Dedifferentiated amniotic fluid mesenchymal stem cell (primary cell): ENCODE measurements at regions not wholly inside any gene's neighbourhood (a gene's known extent, or its start where the extent isn't known, plus 50 kb on each side); places are given as distances from the start of the nearest gene placed in this dataset.

Experiments
- DNase-seq: peaks from one replicate; pipeline ENCODE4 v3.0.0-alpha.2; 2016; ENCODE audit errors: extremely low spot score

- no peak for DNase-seq
Measured at GRCh38 chr1:13878021-13878420, 178.0 kb downstream of the PRDM2 start.

- DNase-seq, result no peak
Measured at GRCh38 chr1:13878451-13878850, 178.5 kb downstream of the PRDM2 start.

- DNase-seq, result no peak
Measured at GRCh38 chr1:13881385-13882088, 181.5 kb downstream of the PRDM2 start.

GRCh38 chr1:13888351-13888986, 188.5 kb downstream of the PRDM2 start:
- DNase-seq, result no peak

DNA sequence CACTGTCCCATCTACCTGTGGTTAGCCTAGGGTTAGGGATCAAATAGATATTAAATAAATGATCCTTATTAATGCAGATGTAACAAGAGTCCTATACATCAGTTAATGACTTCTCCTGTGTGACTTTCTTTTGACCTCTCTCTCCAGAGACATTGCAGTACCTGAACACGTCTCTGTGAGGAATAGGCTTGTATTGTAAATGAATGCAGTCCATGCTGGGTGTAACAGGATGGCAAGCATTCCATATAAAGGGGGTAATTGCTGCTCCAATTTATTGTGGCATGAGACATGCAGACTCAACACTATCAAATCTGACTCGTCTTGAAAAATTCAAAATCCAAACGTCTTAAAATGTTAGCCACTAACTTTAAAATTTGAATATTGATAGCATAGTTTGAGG, 189.5 kb downstream of the PRDM2 start:
- DNase-seq, result no peak

DNA sequence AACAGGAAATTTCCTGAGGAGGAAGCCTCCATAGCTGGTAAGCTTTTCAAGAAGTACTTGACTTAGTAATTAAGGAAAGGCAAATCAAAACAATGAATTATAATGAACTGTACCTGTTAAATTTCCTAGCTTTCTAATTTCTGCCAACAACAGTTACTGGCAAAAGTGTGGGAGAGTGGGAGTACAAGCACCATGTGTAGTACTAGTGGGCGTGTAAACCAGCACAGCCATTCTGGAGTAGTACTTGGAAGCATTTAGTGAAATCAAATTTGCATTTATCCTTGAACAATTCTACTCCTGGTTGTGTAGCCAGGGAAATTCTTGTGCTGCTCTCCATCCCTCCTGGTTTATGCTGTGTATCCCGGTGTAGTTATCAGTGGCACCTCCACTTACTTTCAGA, 190.8 kb downstream of the PRDM2 start:
- no peak for DNase-seq

- DNase-seq, result no peak
Measured at GRCh38 chr1:13892198-13892597, 192.2 kb downstream of the PRDM2 start.

- DNase-seq, result no peak
Measured at GRCh38 chr1:13892671-13893325, 192.8 kb downstream of the PRDM2 start.

DNA sequence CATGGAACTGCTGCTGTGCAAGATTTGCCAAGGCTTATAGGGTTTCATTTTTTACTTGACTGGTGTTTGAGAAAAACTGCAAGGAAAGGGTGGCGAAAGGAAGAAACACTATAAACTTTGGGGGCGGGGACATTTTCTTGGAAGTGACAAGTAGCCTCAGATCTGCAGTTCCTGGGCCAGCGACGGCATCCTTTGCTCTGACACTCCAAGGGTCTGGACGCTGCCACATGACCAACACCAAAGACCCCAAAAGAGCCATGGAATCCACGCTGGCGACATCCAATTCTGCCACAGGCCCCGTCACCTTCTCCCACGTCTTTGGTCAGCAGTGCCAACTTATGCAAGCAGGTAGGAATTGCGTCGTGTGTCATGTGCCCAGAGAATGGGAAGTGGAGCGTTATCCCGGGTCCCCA, 193.4 kb downstream of the PRDM2 start:
- DNase-seq, result no peak

DNA sequence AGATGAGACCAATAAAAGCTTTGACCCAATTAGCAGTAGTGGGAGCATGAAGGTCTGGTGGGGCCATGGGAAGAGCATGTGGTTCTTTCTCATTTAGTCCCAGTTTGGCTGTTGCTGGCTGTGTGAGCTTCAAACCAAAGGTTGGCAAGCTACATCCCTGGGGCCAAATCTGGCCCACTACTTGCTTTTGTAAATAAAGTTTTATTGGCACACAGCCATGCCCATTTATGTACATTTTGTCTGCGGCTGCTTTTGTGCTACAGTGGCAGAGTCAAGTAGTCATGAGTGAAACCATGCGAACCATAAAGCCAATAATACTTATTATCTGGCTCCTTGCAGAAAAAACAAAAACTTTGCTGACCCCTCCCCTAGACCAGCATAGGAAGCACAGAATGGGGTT, 196.9 kb downstream of the PRDM2 start:
- DNase-seq, result no peak

GRCh38 chr1:13898406-13898805, 198.4 kb downstream of the PRDM2 start:
- DNase-seq, result no peak

DNA sequence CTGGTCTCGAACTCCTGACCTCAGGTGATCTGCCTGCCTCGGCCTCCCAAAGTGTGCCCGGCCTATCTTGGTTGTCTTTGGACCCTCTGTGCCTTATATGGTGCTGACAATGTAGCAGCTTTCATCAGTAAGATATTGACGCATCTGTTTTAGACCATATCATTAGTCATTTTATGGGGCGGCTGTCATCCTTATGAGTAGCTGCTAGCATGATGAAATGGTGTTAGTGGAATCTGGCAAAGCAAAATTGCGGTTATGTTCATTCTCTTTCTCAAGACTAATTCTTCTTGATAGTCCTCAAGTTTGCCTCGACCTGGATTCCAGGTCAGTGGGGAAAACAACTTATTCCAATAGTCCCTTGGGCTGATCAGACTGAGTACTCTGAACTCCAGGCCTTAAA, 199.9 kb downstream of the PRDM2 start:
- DNase-seq, result no peak

DNA sequence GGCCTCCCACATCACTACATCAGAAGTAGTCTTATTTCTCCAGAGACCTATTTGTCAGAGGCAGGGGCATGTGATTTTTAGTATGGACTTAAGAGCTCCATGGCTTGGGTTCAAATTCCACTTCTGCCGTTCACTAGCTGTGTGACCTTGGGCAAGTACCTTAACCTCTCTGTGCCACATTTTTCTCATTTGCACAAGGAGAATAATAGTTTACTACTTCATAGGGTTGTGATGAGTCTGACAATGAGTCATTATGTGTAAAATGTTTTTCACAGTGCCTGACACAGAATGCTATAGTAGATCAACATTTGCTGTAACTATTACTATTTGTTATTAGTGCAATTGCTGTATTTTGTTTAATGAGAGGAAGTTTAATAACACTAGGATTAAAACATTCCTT, 200.6 kb downstream of the PRDM2 start:
- no peak for DNase-seq

GRCh38 chr1:13901039-13901438, 201.1 kb downstream of the PRDM2 start:
- no peak for DNase-seq

DNA sequence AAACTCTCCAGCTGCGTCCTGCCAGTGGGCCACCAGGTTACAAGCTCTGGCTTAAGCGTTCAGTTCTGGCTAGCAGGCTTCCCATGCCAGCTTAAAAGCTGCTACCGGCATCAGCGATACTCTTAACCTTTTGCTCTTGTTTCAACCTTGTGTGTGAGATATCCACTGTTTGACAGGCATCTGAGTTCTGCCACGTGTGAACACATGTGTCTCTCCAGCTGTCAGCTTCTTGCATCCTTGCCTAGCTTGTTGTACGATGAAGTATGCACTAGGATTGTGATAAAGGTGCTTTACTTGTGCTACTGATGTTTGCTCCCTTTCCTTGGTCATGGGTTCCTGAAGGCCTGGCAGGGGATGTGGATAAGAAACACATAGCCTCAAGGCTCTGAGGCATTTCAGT, 201.6 kb downstream of the PRDM2 start:
- DNase-seq, result no peak

- no peak for DNase-seq
Measured at GRCh38 chr1:13908128-13908527, 208.1 kb downstream of the PRDM2 start.

DNA sequence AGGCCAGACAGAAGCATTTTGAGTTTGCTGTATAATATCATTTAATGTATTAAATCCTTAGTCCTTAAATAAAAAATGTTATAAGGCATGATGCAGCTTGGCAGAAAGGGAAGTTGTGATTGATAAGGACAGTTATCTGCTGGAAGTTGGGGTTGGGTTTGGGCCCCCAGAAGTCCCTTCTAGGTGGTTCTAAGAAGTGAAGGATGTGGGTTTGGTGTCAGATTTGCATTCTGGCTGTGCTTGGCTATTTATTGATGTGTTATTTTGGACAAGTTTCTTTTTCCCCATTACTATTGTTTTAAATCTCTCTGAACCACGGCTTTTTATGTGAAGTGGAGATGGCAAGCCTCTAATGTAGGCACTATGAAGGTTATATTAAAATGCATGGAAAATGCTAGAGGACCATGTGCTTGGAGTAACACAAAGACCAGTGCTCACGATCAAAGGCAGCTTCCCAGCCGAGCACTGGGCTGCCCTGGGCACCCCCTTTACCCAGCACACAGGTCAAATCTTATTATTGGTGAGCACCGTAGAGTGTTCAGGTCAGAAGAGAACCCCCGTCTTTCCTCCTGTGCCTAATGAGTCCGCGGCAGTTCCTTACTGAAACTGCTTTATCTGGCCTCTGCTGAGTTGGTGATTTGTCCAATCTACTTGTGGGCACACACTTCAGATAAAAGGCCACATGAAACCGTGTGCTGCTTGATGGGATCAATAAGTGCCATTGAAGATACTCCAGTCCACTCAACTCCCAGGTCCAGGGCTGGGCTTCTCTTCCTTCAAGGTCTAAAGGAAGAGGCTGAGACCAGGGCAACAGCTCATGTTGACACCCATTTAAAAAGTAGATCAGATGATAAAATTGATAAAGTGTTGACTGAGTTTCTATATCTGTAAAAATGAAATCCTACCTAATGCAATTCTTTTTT, 212.0 kb downstream of the PRDM2 start:
- no peak for DNase-seq

- DNase-seq, result no peak
Measured at GRCh38 chr1:13913396-13913795, 213.4 kb downstream of the PRDM2 start.

- DNase-seq, result no peak
Measured at GRCh38 chr1:13916530-13916929, 216.5 kb downstream of the PRDM2 start.

DNA sequence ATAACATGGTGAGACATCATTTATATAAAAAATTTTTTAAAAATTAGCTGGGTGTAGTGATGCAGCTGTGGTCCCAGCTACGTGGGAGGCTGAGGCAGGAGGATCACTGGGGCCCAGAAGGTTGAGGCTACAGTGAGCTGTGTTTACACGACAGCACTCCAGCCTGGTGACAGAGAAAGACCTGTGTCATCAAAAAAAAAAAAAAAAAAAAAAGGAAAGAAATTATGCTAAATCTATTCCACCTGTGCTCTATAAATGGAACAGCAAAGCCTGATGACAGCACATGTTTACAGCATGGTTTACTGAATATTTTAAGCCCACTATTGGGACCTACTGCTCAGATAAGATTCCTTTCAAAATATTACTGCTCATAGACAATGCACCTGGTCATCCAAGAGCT, 217.6 kb downstream of the PRDM2 start:
- no peak for DNase-seq

DNA sequence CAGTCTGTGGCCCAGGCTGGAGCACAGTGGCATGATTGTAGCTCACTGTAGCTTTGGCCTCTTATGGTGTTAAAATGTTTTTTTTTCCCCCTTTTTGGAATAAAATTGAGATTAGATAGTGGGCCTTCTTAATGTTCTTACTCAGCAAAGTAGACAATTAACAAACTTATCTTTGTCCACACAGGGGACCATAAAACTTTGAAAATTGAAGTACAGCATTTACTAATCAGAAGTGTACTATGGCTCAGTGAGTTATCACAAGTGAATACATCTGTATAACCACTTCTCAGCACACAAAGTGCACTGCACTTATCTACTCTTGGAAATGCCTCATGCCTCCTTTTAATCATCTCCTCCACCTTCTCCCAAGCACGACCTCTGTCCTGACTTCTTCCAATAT, 218.9 kb downstream of the PRDM2 start:
- no peak for DNase-seq

- no peak for DNase-seq
Measured at GRCh38 chr1:13921190-13921589, 221.2 kb downstream of the PRDM2 start.
